ENCODE measurements at regions not wholly inside any gene's neighbourhood (a gene's known extent, or its start where the extent isn't known, plus 50 kb on each side); places are given as distances from the start of the nearest gene placed in this dataset.

DNA sequence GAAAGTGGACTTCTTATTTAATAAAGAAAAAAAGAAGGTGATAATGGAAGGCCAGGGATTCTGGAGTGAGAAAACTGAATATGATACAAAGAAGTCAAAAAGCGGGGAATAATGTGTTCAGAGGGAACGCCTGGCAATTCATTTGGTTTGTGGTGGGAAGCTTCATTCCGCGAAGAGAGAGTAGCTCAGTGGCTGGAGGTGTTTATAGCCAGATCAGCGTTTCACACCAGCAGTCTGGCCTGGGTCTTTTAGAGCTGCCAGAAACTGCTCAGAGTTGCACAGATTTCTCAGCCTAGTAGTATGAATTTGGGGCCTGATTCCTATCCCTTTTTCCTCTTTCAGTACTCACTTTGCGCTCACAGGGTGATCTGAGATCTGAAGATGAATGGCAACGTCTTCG lies 67.8 kb upstream of the IPO9 start:
- TF ChIP-seq, protein P1, sequence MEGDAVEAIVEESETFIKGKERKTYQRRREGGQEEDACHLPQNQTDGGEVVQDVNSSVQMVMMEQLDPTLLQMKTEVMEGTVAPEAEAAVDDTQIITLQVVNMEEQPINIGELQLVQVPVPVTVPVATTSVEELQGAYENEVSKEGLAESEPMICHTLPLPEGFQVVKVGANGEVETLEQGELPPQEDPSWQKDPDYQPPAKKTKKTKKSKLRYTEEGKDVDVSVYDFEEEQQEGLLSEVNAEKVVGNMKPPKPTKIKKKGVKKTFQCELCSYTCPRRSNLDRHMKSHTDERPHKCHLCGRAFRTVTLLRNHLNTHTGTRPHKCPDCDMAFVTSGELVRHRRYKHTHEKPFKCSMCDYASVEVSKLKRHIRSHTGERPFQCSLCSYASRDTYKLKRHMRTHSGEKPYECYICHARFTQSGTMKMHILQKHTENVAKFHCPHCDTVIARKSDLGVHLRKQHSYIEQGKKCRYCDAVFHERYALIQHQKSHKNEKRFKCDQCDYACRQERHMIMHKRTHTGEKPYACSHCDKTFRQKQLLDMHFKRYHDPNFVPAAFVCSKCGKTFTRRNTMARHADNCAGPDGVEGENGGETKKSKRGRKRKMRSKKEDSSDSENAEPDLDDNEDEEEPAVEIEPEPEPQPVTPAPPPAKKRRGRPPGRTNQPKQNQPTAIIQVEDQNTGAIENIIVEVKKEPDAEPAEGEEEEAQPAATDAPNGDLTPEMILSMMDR (IDR thresholded peaks at IDR 0.05 in 2 of 3, conservative IDR thresholded peaks at IDR 0.05 in 1 of 3; ENCODE audit: control insufficient read depth in 2 of 3, extremely low read depth in 1 of 3, insufficient read depth in 1 of 3, low read depth in 3 of 3, low read length in 3 of 3), result no peak
- TF ChIP-seq, protein P2, sequence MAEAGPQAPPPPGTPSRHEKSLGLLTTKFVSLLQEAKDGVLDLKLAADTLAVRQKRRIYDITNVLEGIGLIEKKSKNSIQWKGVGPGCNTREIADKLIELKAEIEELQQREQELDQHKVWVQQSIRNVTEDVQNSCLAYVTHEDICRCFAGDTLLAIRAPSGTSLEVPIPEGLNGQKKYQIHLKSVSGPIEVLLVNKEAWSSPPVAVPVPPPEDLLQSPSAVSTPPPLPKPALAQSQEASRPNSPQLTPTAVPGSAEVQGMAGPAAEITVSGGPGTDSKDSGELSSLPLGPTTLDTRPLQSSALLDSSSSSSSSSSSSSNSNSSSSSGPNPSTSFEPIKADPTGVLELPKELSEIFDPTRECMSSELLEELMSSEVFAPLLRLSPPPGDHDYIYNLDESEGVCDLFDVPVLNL (IDR thresholded peaks at IDR 0.05; ENCODE audit: low read depth, low read length), result no peak
- TF ChIP-seq GABPA (IDR thresholded peaks at IDR 0.05; ENCODE audit: low read depth) (no peak), CBX5 (IDR thresholded peaks at IDR 0.05; ENCODE audit: low read depth) (no peak), ETV6 (conservative IDR thresholded peaks at IDR 0.05 in 1 of 2, IDR thresholded peaks at IDR 0.05 in 1 of 2; ENCODE audit: borderline replicate concordance in 1 of 2, low read depth in 1 of 2) (no peak), JUNB (IDR thresholded peaks at IDR 0.05) (no peak), KLF5 (IDR thresholded peaks at IDR 0.05; ENCODE audit: partially characterized antibody) (no peak), SPI1 (IDR thresholded peaks at IDR 0.05; ENCODE audit: borderline replicate concordance, insufficient read depth, low read depth, low read length) (no peak), POLR2AphosphoS5 (IDR thresholded peaks at IDR 0.05; ENCODE audit: low read length) (no peak), MXI1 (IDR thresholded peaks at IDR 0.05; ENCODE audit: low read depth, low read length) (no peak), CHD2 (IDR thresholded peaks at IDR 0.05; ENCODE audit: borderline replicate concordance, low read depth, low read length) (no peak), YY1 (IDR thresholded peaks at IDR 0.05; ENCODE audit: low read depth, low read length) (no peak)
- TF ChIP-seq, protein P3, sequence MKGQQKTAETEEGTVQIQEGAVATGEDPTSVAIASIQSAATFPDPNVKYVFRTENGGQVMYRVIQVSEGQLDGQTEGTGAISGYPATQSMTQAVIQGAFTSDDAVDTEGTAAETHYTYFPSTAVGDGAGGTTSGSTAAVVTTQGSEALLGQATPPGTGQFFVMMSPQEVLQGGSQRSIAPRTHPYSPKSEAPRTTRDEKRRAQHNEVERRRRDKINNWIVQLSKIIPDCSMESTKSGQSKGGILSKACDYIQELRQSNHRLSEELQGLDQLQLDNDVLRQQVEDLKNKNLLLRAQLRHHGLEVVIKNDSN (IDR thresholded peaks at IDR 0.05; ENCODE audit: borderline replicate concordance, extremely low read length, insufficient read depth, low read depth, low read length), result no peak

Data from GM12878 (cell line).